ENCODE measurements at regions not wholly inside any gene's neighbourhood (a gene's known extent, or its start where the extent isn't known, plus 50 kb on each side); places are given as distances from the start of the nearest gene placed in this dataset.

GRCh38 chr11:35873721-35874120 is 70.1 kb upstream of the LDLRAD3 start:
- no peak for TF ChIP-seq CTCF (IDR thresholded peaks at IDR 0.05)
- TF ChIP-seq POLR2A (IDR thresholded peaks at IDR 0.05), result no peak
